Upper lobe of right lung (tissue), 1 donor: ENCODE measurements at regions not wholly inside any gene's neighbourhood (a gene's known extent, or its start where the extent isn't known, plus 50 kb on each side); places are given as distances from the start of the nearest gene placed in this dataset.

Experiments
- ATAC-seq: fragments of 200-7000 bp; cut with Tn5 transposase; one replicate; pipeline ENCODE4 v1.9.1; 2020; ENCODE audit warnings: mild to moderate bottlenecking, moderate library complexity
- DNase-seq: peaks from one replicate; pipeline ENCODE4 v3.0.0-alpha.2; 2020
- H3K27ac ChIP-seq: fragments of 200-600 bp; one replicate; pipeline ENCODE4 v1.8.0; 2022
- H3K27me3 ChIP-seq: fragments of 200-600 bp; one replicate; pipeline ENCODE4 v1.8.0; 2022; ENCODE audit warnings: mild to moderate bottlenecking
- H3K36me3 ChIP-seq: fragments of 200-600 bp; one replicate; pipeline ENCODE4 v1.8.0; 2022
- H3K4me1 ChIP-seq: fragments of 200-600 bp; one replicate; pipeline ENCODE4 v1.8.0; 2022
- H3K4me3 ChIP-seq: fragments of 200-600 bp; one replicate; pipeline ENCODE4 v1.8.0; 2022; ENCODE audit warnings: mild to moderate bottlenecking
- H3K9me3 ChIP-seq: fragments of 200-600 bp; one replicate; pipeline ENCODE4 v1.8.0; 2022
- intact Hi-C: fragments of 100-400 bp; cut with DNase I; formaldehyde crosslinking; loops from one replicate; pipeline ENCODE4 v1.11.0; 2022
- TF ChIP-seq, protein P1 (sequence below): fragments of 200-600 bp; IDR thresholded peaks from one replicate; pipeline ENCODE4 v1.8.0; 2022; ENCODE audit warnings: antibody characterized with exemption
- donor health status: DM: no; HTN: yes; CAD: no; lungs with severe emphysema.

GRCh38 chr7:46153951-46154787 lies 233.1 kb upstream of the IGFBP3 start:
- TF ChIP-seq, protein P1, sequence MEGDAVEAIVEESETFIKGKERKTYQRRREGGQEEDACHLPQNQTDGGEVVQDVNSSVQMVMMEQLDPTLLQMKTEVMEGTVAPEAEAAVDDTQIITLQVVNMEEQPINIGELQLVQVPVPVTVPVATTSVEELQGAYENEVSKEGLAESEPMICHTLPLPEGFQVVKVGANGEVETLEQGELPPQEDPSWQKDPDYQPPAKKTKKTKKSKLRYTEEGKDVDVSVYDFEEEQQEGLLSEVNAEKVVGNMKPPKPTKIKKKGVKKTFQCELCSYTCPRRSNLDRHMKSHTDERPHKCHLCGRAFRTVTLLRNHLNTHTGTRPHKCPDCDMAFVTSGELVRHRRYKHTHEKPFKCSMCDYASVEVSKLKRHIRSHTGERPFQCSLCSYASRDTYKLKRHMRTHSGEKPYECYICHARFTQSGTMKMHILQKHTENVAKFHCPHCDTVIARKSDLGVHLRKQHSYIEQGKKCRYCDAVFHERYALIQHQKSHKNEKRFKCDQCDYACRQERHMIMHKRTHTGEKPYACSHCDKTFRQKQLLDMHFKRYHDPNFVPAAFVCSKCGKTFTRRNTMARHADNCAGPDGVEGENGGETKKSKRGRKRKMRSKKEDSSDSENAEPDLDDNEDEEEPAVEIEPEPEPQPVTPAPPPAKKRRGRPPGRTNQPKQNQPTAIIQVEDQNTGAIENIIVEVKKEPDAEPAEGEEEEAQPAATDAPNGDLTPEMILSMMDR, result no peak
- Histone ChIP-seq H3K36me3 (no peaks in the 10 kb centered on the region), H3K4me1 (no peaks in the 10 kb centered on the region), H3K9me3 (no peaks in the 10 kb centered on the region), H3K27ac (no peak overlapping the region), H3K27me3 (no peaks in the 10 kb centered on the region), H3K4me3 (no peak overlapping the region)
- DNase-seq, result no peak
- peak; percentile 38 for ATAC-seq
- intact Hi-C loops, result no loop called here

DNA sequence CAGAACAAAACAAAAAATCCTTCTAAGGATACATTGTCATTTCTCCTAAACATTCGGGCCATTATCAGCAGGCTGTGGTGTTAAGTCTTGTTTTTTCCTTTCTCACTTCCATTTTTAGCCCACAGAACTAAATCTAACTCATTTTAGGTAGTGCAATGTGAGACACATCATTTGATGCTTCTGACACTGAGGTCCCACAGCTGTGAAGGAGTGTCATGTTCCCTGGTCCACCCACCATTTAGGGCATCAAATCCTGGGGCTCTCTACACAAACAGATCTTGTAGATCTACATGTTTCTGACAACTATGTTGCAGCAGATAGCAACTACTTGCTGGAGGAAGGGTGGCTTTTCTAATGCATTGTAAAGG lies 232.5 kb upstream of the IGFBP3 start:
- Histone ChIP-seq H3K9me3 (no peaks in the 10 kb centered on the region), H3K36me3 (no peaks in the 10 kb centered on the region), H3K4me3 (no peak overlapping the region), H3K4me1 (no peaks in the 10 kb centered on the region), H3K27me3 (no peaks in the 10 kb centered on the region), H3K27ac (no peak overlapping the region)
- TF ChIP-seq, protein P1, result no peak
- ATAC-seq (no peak), DNase-seq (no peak)
- intact Hi-C loops, result no loop called here

DNA sequence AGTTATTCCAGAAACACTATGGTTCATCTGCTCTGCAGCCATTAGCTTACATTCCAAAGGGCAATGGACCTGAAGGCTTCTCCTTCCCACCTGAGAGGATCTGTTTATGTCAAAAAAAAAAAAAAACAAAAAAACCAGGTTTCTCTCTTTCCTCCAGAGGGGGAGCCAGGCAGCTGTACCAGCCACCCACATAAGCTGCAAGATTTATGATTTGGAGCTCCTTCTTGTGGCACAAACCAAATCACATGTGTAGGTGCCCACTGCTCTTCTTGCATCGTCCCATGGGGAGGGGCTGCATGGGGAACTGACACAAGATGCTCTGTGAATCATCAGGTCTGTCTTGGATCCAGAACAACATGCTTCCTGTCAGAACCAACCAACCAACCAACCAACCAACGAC lies 231.6 kb upstream of the IGFBP3 start:
- H3K4me3 ChIP-seq, result no peak overlapping the region
- no peaks in the 10 kb centered on the region for H3K4me1 ChIP-seq
- ATAC-seq (no peak), DNase-seq (no peak)
- H3K27ac ChIP-seq, result no peak overlapping the region
- TF ChIP-seq, protein P1, result no peak
- H3K9me3 ChIP-seq, result no peaks in the 10 kb centered on the region
- intact Hi-C loops, result no loop called here
- no peaks in the 10 kb centered on the region for H3K27me3 ChIP-seq
- no peaks in the 10 kb centered on the region for H3K36me3 ChIP-seq

GRCh38 chr7:46150721-46151120 lies 229.6 kb upstream of the IGFBP3 start:
- DNase-seq (no peak), ATAC-seq (no peak)
- no peak overlapping the region for H3K27ac ChIP-seq
- H3K4me1 ChIP-seq, result no peaks in the 10 kb centered on the region
- H3K27me3 ChIP-seq, result no peaks in the 10 kb centered on the region
- intact Hi-C loops, result no loop called here
- no peaks in the 10 kb centered on the region for H3K9me3 ChIP-seq
- TF ChIP-seq, protein P1, result no peak
- H3K36me3 ChIP-seq, result no peaks in the 10 kb centered on the region
- H3K4me3 ChIP-seq, result no peak overlapping the region

- intact Hi-C loops, result no loop called here
- Histone ChIP-seq H3K4me3 (no peak overlapping the region), H3K9me3 (no peaks in the 10 kb centered on the region), H3K36me3 (no peaks in the 10 kb centered on the region), H3K27me3 (no peaks in the 10 kb centered on the region), H3K27ac (no peak overlapping the region), H3K4me1 (no peaks in the 10 kb centered on the region)
- ATAC-seq (no peak), DNase-seq (no peak)
- TF ChIP-seq, protein P1, result no peak
These were observed 229.1 kb upstream of the IGFBP3 start for GRCh38 chr7:46150202-46150601.
